C4-2B (cell line): ENCODE measurements at regions not wholly inside any gene's neighbourhood (a gene's known extent, or its start where the extent isn't known, plus 50 kb on each side); places are given as distances from the start of the nearest gene placed in this dataset.
"Not testable (repeated sequence)": the region's sequence is repeated elsewhere in the genome, so short reads cannot be mapped to it uniquely, and the experiment has no call there.

Experiments
- CTCF ChIP-seq: fragments of 450-650 bp; conservative IDR thresholded peaks from 2 replicates; pipeline ENCODE4 v1.5.1; 2017; ENCODE audit warnings: mild to moderate bottlenecking
- ZFX ChIP-seq: fragments of 450-650 bp; IDR thresholded peaks from 2 replicates; pipeline ENCODE4 v1.6.1; 2017

DNA sequence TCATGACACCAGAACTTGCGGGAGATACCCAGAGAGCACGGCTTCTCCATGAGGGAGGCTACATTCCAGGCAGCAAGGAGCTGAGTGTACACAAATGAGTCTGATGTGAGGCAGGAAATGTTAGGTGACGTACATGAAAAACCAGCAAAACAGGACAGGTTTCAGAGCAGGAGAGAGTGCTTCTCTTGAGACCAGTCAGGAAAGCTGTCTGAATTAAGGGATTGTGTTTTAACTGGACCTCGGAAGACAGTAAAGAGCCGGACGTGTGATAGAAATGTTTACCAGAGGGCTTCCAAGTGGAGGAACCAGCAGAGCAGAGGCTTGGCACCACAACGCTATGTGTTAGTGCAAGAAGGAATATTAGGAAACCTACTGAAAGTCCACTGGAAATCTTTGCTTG is 90.4 kb upstream of the MRPS9 start:
- not testable (repeated sequence) for TF ChIP-seq CTCF, ZFX
